HEK293 (cell line): ENCODE measurements at regions not wholly inside any gene's neighbourhood (a gene's known extent, or its start where the extent isn't known, plus 50 kb on each side); places are given as distances from the start of the nearest gene placed in this dataset.

Experiments used
- CTCF ChIA-PET: fragments of 350-600 bp; formaldehyde crosslinking; extraction: SDS; loops from one replicate; lab custom pipeline; 2021; ENCODE audit warnings: antibody characterized with exemption; lab: Yijun Ruan, JAX
- POLR2A ChIA-PET: fragments of 300-600 bp; formaldehyde crosslinking; extraction: SDS; loops from one replicate; lab custom pipeline; 2020; ENCODE audit warnings: antibody characterized with exemption, inconsistent platforms; lab: Yijun Ruan, JAX
- H3K27ac ChIP-seq: fragments of 200-500 bp; sonication (Bioruptor generic); 2 replicates; pipeline ENCODE4 v1.5.1; 2014; ENCODE audit warnings: low read depth, low read length, control low read depth, inconsistent platforms; ENCODE audit errors: extremely low read depth
- H3K36me3 ChIP-seq, 2 experiments: fragments of 200-500 bp in 1 of 2; sonication (Bioruptor generic) in 1 of 2; 1 replicate in 1 of 2; 2 replicates in 1 of 2; pipeline ENCODE4 v1.5.1; 2014 to 2017; ENCODE audit warnings: inconsistent platforms in 2 of 2, low read length in 2 of 2; ENCODE audit not compliant: control insufficient read depth in 2 of 2, insufficient read depth in 1 of 2
- H3K4me1 ChIP-seq: fragments of 200-500 bp; sonication (Bioruptor generic); 2 replicates; pipeline ENCODE4 v1.5.1; 2014; ENCODE audit warnings: mild to moderate bottlenecking, low read length, inconsistent platforms; ENCODE audit not compliant: control insufficient read depth, insufficient read depth
- H3K4me3 ChIP-seq: 2 replicates; pipeline ENCODE4 v1.5.1; 2011; ENCODE audit warnings: low read depth, mild to moderate bottlenecking, control low read depth, low read length, moderate library complexity
- H3K9me3 ChIP-seq: fragments of 200-500 bp; sonication (Bioruptor generic); 2 replicates; pipeline ENCODE4 v1.5.1; 2014; ENCODE audit warnings: low read depth, low read length, inconsistent platforms; ENCODE audit not compliant: control insufficient read depth, insufficient read depth
- AEBP2 ChIP-seq: fragments of 450-650 bp; formaldehyde crosslinking; IDR thresholded peaks from 2 replicates; pipeline ENCODE4 v1.5.1; 2016; ENCODE audit warnings: missing biosample characterization, missing genetic modification characterization, borderline replicate concordance
- EGR2 ChIP-seq: fragments of 450-650 bp; formaldehyde crosslinking; IDR thresholded peaks from 2 replicates; pipeline ENCODE4 v1.5.1; 2016; ENCODE audit warnings: low read depth, missing biosample characterization, missing genetic modification characterization
- GLI4 ChIP-seq: fragments of 450-650 bp; formaldehyde crosslinking; IDR thresholded peaks from 2 replicates; pipeline ENCODE4 v1.5.1; 2016; ENCODE audit warnings: missing biosample characterization, missing genetic modification characterization
- REST ChIP-seq: fragments of 450-650 bp; formaldehyde crosslinking; IDR thresholded peaks from 2 replicates; pipeline ENCODE4 v1.5.1; 2016; ENCODE audit warnings: missing biosample characterization, missing genetic modification characterization
- SALL2 ChIP-seq: fragments of 450-650 bp; formaldehyde crosslinking; IDR thresholded peaks from 2 replicates; pipeline ENCODE4 v1.5.0; 2017; ENCODE audit warnings: missing biosample characterization, mild to moderate bottlenecking, missing genetic modification characterization, borderline replicate concordance
- SP3 ChIP-seq: fragments of 450-650 bp; formaldehyde crosslinking; IDR thresholded peaks from 2 replicates; pipeline ENCODE4 v1.5.1; 2016; ENCODE audit warnings: missing biosample characterization, missing genetic modification characterization
- TSHZ1 ChIP-seq: fragments of 450-650 bp; formaldehyde crosslinking; IDR thresholded peaks from 2 replicates; pipeline ENCODE4 v1.5.1; 2016; ENCODE audit warnings: missing biosample characterization, missing genetic modification characterization, borderline replicate concordance
- ZNF202 ChIP-seq: fragments of 450-650 bp; formaldehyde crosslinking; IDR thresholded peaks from 2 replicates; pipeline ENCODE4 v1.5.1; 2016; ENCODE audit warnings: missing biosample characterization, missing genetic modification characterization, borderline replicate concordance
- ZNF362 ChIP-seq: fragments of 450-650 bp; formaldehyde crosslinking; IDR thresholded peaks from 2 replicates; pipeline ENCODE4 v1.5.1; 2016; ENCODE audit warnings: missing biosample characterization, missing genetic modification characterization
- ZNF391 ChIP-seq: fragments of 450-650 bp; formaldehyde crosslinking; IDR thresholded peaks from 2 replicates; pipeline ENCODE4 v1.5.1; 2016; ENCODE audit warnings: low read depth, missing biosample characterization, missing genetic modification characterization, borderline replicate concordance
- ZNF394 ChIP-seq: fragments of 450-650 bp; formaldehyde crosslinking; IDR thresholded peaks from 2 replicates; pipeline ENCODE4 v1.5.1; 2016; ENCODE audit warnings: missing biosample characterization, missing genetic modification characterization, mild to moderate bottlenecking, moderate library complexity, borderline replicate concordance
- ZNF513 ChIP-seq: fragments of 450-650 bp; IDR thresholded peaks from 2 replicates; pipeline ENCODE4 v1.5.1; 2018; ENCODE audit warnings: missing biosample characterization, missing genetic modification characterization
- ZNF549 ChIP-seq: fragments of 450-650 bp; IDR thresholded peaks from 2 replicates; pipeline ENCODE4 v1.5.1; 2018; ENCODE audit warnings: missing biosample characterization, missing genetic modification characterization, mild to moderate bottlenecking, inconsistent platforms, moderate library complexity
- ZNF555 ChIP-seq: fragments of 450-650 bp; formaldehyde crosslinking; conservative IDR thresholded peaks from 2 replicates; pipeline ENCODE4 v1.5.1; 2017; ENCODE audit warnings: missing biosample characterization, mild to moderate bottlenecking, missing genetic modification characterization, inconsistent platforms
- ZNF560 ChIP-seq: fragments of 450-650 bp; formaldehyde crosslinking; IDR thresholded peaks from 2 replicates; pipeline ENCODE4 v1.5.1; 2017; ENCODE audit warnings: missing biosample characterization, missing genetic modification characterization, borderline replicate concordance
- ZNF623 ChIP-seq: fragments of 450-650 bp; formaldehyde crosslinking; IDR thresholded peaks from 2 replicates; pipeline ENCODE4 v1.5.1; 2016; ENCODE audit warnings: missing biosample characterization, missing genetic modification characterization
- ZNF645 ChIP-seq: fragments of 450-650 bp; formaldehyde crosslinking; IDR thresholded peaks from 2 replicates; pipeline ENCODE4; 2016; ENCODE audit warnings: missing biosample characterization, missing genetic modification characterization
- ZNF654 ChIP-seq: fragments of 450-650 bp; formaldehyde crosslinking; IDR thresholded peaks from 2 replicates; pipeline ENCODE4 v1.5.1; 2016; ENCODE audit warnings: low read depth, missing biosample characterization, missing genetic modification characterization
- ZNF660 ChIP-seq: fragments of 450-650 bp; IDR thresholded peaks from 2 replicates; pipeline ENCODE4 v1.5.1; 2018; ENCODE audit warnings: missing biosample characterization, mild to moderate bottlenecking, missing genetic modification characterization
- ZNF776 ChIP-seq: fragments of 450-650 bp; formaldehyde crosslinking; IDR thresholded peaks from 2 replicates; pipeline ENCODE4 v1.5.0; 2017; ENCODE audit warnings: missing biosample characterization, missing genetic modification characterization, borderline replicate concordance
- ZNF792 ChIP-seq: fragments of 450-650 bp; formaldehyde crosslinking; IDR thresholded peaks from 2 replicates; pipeline ENCODE4 v1.5.1; 2016; ENCODE audit warnings: missing biosample characterization, missing genetic modification characterization
- ZNF837 ChIP-seq: fragments of 450-650 bp; formaldehyde crosslinking; IDR thresholded peaks from 2 replicates; pipeline ENCODE4 v1.5.1; 2016; ENCODE audit warnings: missing biosample characterization, missing genetic modification characterization

- TF ChIP-seq ZNF549 = no peak
- TF ChIP-seq ZNF560 (tag by site-specific recombination) = 0 out of 2 replicates have a peak, but pooled peaks have one; percentile 27
- TF ChIP-seq ZNF654 (tag by site-specific recombination) = peak; percentile 23; the same call in 1 of the 2 replicates
- TF ChIP-seq ZNF623 (tag by site-specific recombination) = peak; percentile 61
- peak; percentile 64; the same call in 1 of the 2 replicates for TF ChIP-seq ZNF202 (tag by site-specific recombination)
- no peak for TF ChIP-seq TSHZ1
- TF ChIP-seq ZNF837 (tag by site-specific recombination) = no peak
- TF ChIP-seq AEBP2 = peak; percentile 24; the same call in 1 of the 2 replicates
- TF ChIP-seq ZNF391 (tag by site-specific recombination) = no peak
- TF ChIP-seq ZNF555 (tag by site-specific recombination) = peak; percentile 79
- peak; percentile 84; the same call in 1 of the 2 replicates for TF ChIP-seq ZNF394
- TF ChIP-seq ZNF362 (tag by site-specific recombination) = no peak
- TF ChIP-seq, all 188 proteins: peak for 16
These were observed 224.9 kb upstream of the HHIP start (continued) for GRCh38 chr4:144421056-144421455.

- ChIA-PET CTCF (no interaction called here), POLR2A (no interaction called here)
- no peaks in the 10 kb centered on the region for H3K9me3 ChIP-seq
- no peaks in the 10 kb centered on the region for H3K36me3 ChIP-seq
- H3K4me3 ChIP-seq = no peak overlapping the region
- no peaks in the 10 kb centered on the region for H3K4me1 ChIP-seq
- no peak overlapping the region for H3K27ac ChIP-seq
- no peak for TF ChIP-seq SP3
- TF ChIP-seq REST = no peak
- TF ChIP-seq ZNF513 (tag by site-specific recombination) = no peak
- TF ChIP-seq EGR2 (tag by site-specific recombination) = no peak
- no peak for TF ChIP-seq ZNF792 (tag by site-specific recombination)
- TF ChIP-seq ZNF645 (tag by site-specific recombination) = no peak
- no peak for TF ChIP-seq ZNF660 (tag by site-specific recombination)
- no peak for TF ChIP-seq ZNF776 (tag by site-specific recombination)
- no peak for TF ChIP-seq GLI4 (tag by site-specific recombination)
- no peak for TF ChIP-seq SALL2 (tag by site-specific recombination)
These were observed 224.0 kb upstream of the HHIP start for GRCh38 chr4:144421839-144422565.
